Astrocyte of the hippocampus (primary cell): ENCODE measurements at regions not wholly inside any gene's neighbourhood (a gene's known extent, or its start where the extent isn't known, plus 50 kb on each side); places are given as distances from the start of the nearest gene placed in this dataset.
A peak's percentile ranks its signal among the peaks of the same experiment; 100 is the strongest.

Source experiments
- DNase-seq: peaks from one replicate; pipeline ENCODE4 v3.0.0; 2011; ENCODE audit warnings: low read depth, low spot score

DNA sequence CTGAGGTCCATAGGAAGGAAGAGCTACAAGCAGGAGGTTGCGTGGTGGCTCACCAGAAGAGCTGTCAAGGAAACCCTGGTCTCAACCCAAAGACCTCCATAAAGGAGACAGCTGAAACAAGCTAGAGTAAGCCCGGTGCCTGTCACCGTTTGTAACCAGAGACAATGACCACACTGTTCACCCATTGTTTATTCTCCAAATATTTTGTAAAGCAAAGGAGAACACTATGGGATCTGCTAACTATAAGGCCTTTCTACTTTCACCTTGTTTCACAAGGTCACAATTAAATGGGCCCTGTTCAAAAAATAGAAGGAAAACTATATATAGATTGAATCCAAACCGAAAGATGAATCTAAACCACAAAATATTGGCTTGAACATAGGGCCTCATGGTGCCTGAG is 128.9 kb upstream of the TPRG1 start:
- no peak for DNase-seq

DNA sequence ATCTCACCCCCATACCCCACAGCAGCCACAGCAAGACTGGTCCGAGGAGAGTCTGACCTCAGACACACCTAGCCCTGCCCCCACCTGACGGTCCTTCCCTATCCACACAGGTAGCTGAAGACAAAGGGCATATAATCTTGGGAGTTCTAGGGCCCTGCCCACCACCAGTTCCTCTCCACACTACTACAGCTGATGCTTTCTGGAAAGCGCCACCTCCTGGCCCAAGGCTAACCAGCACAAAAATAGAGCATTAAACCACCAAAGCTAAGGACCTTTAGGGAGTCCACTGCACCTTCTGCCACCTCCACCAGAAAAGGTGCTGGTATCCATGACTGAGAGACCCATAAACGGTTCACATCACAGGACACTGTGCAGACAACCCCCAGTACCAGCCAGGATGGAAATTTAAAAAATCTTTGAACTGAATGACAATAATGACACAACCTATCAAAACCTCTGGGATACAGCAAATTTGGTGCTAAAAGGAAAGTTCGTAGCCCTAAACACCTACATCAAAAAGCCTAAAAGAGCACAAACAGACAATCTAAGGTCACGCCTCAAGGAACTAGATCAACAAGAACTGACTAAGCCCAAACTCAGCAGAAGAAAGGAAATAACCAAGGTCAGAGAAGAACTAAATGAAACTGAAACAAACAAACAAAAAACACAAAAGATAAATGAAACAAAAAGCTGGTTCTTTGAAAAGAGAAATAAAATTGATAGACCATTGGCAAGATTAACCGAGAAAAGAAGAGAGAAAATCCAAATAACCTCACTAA is 122.1 kb upstream of the TPRG1 start:
- DNase-seq, result no peak

DNA sequence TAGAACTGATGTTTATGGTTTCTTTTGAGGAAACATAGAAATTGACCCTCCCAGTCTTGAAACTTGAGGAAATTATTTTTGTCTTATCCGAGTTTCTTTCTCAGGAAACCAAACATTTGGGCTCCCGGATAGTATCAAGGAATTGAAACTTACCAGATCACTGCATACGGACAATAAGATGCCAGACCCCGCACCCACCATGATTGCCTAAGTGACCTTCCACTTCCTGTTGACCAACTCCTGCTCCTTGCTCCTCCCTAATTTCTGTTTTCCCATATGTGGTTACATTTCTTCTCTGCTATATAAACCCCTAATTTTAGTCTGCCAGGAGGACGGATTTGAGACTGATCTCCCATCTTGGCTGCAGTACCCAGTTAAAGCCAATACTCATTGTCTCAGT is 118.4 kb upstream of the TPRG1 start:
- DNase-seq, result no peak

DNA sequence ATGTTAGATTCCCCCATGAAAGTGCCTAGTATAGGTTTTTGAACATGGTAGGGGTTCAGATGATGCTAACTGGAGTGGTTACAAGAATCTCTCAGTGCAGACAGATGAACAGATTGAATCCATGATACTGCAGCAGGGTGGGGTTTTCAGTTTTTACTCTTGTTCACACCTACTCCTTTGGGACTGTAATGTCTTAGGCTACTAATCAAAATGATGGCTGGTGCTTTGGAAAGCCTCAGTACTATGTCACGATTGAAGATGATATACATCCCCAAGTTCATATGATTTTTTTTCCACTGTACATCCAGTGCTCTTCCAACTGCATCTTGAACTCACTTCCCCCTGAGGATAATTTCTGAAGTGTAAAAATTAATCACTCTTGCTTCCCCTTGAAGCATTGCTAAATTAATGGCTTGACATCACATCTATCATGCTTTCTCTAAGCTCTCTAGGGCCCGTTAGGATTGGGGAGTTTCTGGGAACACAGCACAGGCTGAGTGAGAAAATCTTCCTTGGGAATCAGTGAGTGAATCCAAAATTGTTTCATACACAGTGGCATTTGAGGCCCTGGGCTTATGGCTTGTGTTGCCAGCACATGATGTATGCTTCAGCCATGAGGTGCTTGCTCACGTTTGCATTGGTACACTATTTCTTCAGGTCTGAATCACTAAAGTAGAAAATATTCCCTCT is 115.0 kb upstream of the TPRG1 start:
- DNase-seq, result no peak

DNA sequence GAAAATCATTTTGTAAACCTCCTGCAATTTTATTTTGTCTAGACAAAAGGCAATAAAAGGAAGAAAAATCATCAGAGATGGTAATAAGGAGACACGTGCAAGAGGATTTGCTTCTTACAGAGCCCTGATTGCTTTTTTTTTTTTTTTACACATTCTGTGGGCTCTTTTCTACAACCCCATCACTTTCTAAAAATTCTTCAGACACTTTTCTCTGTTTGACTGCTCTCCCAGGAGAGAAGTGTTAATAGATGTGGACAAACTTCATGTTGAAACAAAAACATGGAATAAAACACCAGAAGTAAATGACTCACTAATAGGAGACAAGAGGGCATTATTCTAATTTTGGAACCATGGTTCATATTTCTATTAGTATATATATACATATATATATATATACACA is 114.4 kb upstream of the TPRG1 start:
- no peak for DNase-seq

DNA sequence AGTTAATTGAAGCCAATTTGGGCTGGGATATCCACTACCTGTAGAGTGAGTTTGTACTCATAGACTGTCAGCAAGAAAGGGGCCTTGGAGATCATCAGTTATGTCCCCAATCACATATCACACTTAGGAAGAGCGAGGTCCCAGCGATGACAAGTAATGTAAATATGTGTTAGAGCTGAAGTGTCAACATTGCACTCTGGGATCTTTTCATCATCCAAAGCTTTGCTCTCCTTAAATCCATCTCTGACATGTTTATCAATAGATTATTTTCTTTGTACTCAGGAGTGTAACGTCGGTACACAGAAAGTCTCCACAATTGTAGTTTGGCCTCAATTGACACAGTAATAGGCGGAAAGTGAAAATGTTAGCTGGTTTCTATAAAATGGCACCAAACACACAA is 113.7 kb upstream of the TPRG1 start:
- DNase-seq, result no peak

DNA sequence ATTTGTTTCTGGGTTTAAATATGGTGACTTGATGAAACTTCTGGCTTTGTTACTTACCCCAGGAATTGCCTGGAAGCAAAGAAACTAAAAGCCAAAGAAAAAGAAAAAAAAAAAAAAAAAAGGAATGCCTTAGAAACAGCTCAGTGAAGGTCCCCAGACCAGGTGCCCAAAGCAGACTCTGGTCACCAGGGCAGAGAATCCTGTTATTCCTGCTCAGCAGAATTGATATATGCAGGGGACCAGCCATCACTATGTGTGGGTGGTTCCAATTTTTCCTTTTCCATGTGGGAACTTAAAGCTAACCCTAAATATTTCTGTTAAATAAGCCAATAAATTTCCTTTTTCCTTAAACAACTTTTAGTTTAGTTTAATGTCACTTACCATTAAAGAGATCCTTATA is 100.8 kb upstream of the TPRG1 start:
- no peak for DNase-seq

DNA sequence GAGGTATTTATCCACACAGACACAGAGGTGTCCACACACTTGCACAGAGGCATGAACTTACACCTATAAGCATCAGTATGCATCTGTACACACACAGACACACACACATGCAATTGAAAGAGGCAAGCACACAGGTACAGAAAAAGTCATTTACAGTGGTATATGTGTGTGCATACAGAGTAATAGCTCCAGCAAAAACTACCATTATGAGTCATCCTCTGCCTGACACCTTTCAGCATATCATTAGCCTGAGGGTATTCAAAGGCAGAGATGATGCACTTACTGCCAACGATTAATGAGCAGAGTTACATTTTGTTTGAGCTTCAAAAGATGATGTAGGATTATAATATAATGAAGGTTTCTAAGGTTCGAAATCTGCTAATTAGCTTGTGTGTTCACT is 100.3 kb upstream of the TPRG1 start:
- peak; percentile 34 for DNase-seq

DNA sequence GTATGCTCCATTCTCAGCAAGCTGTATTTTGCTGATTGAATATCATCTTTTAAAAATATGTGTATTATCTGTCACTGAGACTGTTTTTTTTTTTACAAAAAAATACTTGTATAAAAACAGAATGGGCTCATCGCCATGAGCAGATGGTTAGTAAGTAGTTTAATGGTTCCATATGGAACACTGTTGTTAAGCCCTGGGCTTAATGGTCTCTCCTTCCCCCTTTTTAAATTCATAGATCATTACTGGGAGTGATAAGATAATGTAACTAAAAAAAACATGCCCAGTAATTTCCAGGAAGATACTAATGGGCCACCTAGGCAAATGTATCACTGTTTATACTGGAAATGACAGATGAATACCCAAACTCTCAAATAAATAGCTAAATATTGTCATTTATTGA is 95.3 kb upstream of the TPRG1 start:
- DNase-seq, result no peak

DNA sequence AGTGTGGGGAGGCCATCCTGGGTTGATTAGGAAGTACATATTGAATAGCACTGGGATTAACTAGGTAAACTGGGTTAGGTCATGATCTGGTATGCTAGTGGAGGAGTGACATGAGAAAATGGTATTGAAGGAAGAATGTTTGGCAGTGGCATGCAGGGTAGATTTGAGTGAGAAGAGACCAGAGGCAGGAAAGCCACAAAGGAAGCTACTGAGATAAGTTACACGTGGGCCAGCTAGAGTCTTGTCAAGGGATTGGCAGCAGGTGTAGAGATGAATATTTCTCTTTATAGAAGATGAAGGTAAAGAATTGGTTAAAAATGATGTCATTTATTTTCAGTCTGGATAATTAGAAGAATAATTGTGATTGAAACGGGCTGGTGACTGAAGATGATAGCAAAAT is 91.0 kb upstream of the TPRG1 start:
- no peak for DNase-seq

DNA sequence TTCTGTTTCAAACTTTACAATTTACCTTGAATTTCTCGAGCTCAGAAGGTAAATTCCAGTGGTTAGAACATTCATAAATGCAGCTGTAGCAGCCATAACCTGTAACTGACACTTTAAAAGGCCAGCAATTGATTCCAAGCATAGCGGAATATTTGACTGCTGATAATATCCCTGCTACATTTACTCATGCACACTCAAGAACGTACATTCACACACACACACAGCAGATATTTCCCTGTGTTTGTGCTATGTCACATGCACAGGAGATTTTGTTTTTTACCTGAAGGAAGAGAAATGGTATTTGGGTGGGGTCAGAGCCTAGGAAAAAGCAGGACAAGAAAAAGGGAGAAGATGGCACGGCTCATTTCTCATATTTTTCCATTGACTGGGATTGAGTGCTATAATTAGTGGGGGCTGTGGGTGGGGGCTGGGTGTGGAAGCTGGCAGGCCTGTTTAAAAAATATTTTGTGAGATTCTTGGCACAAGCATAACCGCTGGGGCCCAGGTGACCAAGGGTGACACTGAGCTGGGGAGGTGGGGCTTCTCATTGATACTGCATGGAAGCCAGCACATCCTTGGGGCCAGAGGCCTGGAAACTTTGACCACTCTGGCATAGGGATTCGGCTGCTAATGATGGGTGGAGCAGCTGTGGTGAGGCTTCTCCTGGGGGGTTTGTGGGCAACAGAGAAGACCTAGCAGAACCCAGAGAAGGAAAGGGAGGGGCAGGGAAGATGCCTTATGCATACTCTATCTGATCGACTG is 88.9 kb upstream of the TPRG1 start:
- DNase-seq, result no peak

DNA sequence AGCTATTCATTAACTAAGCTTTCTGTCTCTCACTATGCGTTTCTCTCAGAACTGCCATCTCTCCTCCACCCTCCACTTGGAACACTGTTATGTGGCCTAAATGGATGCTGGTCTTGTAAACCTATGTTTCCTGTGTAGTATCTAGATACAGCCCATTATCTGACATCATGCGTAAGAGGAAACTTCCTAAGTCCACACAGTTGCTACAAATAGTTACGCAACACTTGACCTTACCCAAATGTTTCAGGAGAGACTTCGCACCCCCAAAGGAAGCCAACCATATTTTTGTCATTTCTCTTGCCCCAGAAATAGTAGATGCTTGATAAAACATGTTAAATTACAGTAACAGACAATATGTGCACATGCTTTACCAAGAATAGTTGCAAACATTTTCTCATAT is 87.2 kb upstream of the TPRG1 start:
- no peak for DNase-seq

DNA sequence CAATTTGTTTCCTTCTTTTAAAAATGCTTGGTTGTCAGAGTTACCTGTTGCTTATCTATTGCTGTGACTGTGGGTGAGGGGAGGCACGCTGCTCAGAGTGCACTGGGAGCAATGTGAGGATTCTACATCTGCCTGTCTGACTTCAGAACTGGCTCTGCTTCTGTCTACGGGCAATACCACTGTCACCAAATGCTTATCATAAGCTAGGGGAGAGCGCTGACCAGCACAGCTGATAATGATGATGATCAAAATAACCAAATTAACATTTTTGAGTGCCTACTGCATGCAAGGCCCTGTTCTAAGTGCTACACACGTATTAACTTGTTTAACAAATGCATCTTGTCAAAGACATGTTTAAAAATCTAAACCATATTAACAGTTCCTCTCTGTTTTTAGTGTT is 79.2 kb upstream of the TPRG1 start:
- no peak for DNase-seq

DNA sequence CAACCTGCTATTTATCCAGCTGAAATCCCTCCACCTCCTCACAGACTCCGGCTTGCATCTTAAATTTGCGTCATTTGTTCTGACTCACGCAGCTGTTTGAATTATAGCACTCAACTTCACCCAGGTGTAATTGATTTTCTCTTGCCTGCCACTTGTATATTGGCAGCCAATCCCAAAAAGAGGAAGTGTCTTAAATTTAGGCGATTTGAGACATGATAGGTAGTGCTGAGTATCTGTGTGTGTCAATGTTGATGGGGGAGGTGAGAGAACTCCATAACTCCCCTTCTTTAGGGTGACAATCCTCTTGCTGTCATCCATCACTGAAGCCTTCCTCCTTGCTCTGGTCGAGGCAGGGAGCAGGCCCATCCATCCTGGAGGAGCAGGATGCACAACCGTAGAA is 77.2 kb upstream of the TPRG1 start:
- no peak for DNase-seq

DNA sequence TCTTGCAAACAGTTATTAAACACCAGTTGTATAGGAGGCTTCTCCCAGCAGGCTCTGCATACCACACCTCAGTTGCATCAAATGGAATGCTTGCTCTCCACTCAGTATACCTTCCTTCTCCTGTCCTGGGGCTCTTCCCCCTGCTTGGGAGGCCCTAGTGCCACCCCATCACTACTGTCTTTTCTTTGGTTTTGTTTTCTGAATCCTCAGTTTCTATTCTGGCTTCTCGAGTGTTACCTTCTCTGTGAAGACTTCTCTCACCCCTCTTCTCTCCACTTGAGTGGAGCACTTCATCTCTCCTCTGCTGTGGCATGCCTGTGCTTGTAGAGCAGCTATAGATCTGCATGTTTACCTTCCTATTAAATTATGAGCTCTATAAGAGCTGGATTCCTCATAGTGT is 75.7 kb upstream of the TPRG1 start:
- DNase-seq, result no peak

DNA sequence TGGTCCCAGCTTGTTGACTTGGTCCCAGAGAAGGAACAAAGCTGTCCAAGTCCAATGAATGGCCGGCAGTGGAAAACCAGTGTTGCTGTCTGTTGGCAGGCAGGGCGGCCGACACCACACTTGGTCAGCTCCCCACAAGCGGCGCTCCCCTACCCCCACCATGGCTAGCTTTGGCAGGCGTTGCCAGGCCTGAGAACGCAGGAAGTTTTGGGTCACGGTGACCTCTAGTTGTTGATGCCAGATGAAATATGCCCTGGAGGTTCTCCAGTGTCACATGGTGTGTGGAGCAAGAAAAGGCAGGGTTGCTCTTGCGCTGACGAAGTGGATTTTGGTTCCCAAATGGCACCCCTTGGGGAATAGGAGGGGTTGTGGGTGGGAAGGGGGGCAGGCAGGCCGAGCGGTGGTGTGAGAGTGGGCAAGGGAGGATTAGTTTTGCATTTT is 72.7 kb upstream of the TPRG1 start:
- no peak for DNase-seq

DNA sequence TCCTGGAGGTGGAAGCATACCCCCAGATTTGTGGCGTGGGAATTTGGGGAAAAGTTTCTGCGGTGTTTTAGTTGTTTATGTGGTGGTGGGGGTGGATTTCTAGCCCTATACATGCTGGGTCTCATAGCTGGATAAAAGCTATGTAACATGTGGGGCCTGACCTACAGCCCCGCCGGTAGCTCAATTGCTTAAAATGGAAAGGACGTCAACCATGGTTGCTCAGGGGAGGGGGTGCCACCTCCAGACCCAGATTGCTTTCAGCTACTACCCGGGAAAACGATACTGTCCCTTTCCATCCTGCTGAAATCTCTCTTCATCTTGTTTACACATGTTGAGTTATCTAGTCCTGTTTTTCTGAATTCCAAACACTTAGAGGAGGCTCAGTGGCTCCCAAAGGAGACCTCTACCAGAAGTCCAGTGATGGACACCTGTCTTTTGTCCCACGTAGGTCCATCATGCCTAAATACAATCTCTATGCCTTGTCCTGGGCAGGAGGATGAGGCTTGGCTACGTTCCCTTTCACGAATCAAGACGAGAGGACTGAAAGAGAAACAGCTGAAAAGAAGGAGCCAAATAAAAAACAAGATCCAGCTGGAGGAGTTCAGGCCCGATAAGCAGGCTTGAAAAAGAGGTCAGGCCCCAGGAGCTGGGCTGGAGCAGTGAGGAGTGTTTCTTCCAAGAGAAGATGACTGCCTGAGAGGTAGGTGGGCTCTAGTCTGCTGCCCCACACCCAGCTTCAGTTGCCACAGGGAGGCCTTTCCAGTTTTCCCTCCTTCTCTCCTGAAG is 72.1 kb upstream of the TPRG1 start:
- no peak for DNase-seq

DNA sequence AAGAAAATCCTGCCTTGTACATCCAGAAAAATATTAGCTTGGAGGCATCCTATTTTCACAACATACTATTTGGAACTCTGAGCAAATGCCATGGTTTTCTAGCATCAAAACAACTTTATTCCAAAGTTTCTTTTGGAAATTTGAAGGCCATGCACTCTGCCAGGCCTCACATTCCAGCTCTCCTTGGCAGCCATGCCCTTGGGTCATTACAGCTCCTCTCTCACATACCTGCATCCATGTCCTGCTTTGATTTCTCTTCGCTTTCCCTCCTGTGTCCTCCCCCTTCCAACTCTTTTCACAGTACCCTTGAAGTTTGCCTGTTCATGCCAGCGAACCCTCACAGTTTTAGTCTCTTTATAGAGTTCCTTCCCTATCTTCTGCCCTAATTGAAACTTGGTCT is 70.9 kb upstream of the TPRG1 start:
- DNase-seq, result no peak

DNA sequence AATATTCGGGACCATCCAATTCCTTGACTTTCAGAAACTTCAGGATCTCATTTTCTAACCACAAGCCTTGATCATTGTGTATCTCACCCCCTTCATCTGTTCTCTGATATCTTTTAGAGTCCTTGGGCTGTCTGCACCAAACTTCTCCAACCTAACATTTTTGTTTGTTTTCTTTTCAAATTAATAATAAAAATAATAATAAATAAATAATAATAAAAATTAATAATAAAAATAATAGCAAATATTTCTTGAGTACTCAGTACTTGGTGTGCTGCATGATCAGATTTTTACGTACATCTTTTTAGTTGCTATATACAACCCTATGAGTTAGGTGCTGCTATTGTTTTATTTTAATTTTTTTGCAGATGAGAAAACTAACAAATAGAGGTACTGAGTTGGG is 70.2 kb upstream of the TPRG1 start:
- DNase-seq, result no peak

DNA sequence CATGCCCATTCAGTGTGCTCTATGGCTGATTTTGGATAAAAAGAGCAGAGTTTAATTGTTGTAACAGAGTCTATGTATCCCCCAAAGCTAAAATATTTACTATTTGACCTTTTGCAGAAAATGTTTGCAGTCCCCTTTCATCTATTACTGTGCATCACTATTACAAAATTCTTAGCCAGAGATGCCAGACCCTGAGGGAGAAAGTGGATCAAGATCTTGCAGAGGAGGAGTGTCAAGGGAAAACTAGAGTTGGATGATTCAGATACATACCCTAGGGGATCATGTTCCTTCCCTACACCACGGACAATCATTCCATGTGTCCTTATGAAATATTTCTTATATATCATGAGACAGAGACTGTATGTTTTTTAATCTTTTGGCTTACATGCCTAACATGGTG is 68.6 kb upstream of the TPRG1 start:
- DNase-seq, result no peak

DNA sequence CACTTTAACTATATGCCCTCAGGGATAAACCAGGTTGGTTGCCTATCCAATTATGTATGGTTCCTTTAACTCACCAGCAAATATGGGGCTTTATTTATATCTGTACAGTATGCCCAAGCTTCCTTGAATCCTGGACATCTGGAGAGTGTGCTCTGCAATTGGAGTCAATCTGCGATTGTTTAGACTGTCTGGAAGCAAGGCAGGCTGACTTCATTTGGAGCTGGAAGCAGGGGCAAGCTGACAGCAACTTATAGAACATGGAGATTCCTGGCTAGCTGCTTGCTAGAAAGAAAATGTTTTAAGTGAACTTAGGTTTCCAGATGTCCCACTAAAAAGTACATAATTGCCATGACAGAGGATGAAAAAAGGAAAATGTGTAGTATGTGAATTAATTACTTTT is 63.7 kb upstream of the TPRG1 start:
- no peak for DNase-seq

DNA sequence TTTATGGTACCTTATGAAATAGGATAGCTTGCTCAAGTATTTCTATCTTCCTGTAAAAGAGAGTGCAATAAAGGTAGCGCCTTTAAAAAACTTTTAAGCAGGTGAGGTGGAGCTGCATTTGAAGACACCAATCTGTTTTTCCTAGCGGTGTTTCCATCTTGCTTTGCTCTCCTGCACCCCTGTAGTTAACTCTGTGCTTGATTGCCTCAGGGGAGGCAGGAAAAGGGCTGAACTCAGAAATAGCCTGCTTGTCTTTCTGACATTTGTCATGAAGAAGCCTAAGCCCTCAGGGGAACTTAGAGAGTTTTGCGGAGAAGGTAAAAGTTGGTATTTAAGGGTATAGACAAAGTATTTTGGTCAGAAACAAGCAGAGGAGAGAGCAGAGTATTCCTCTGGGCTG is 63.0 kb upstream of the TPRG1 start:
- DNase-seq, result no peak
